ENCODE measurements at regions not wholly inside any gene's neighbourhood (a gene's known extent, or its start where the extent isn't known, plus 50 kb on each side); places are given as distances from the start of the nearest gene placed in this dataset.

- TF ChIP-seq POLR2A (IDR thresholded peaks at IDR 0.05) (no peak), CTCF (IDR thresholded peaks at IDR 0.05) (no peak)
Observed at GRCh38 chr13:21970172-21970571, 299.3 kb downstream of the FGF9 start.

Measured in gastroesophageal sphincter (tissue), 3 donors.